Cardiac fibroblast (primary cell): ENCODE measurements at regions not wholly inside any gene's neighbourhood (a gene's known extent, or its start where the extent isn't known, plus 50 kb on each side); places are given as distances from the start of the nearest gene placed in this dataset.
"Not testable (repeated sequence)": the region's sequence is repeated elsewhere in the genome, so short reads cannot be mapped to it uniquely, and the experiment has no call there.

ENCODE experiments used
- DNase-seq, 2 donors: peaks; one replicate each; pipeline versions ENCODE4 v3.0.0 to v3.0.0-alpha.2; 2010; ENCODE audit warnings: low read depth in 2 of 2
- H3K4me3 ChIP-seq, 2 donors: replicated peaks in 1 of 2; 1 replicate in 1 of 2; 2 replicates in 1 of 2; pipeline ENCODE4 v1.5.1; 2011; ENCODE audit warnings: low read depth in 2 of 2, low read length in 2 of 2, mild to moderate bottlenecking in 2 of 2, moderate library complexity in 1 of 2
- TF ChIP-seq, protein P1 (sequence below): IDR thresholded peaks from one replicate; pipeline ENCODE4 v1.5.1; 2011; ENCODE audit warnings: low read depth, mild to moderate bottlenecking, low read length, inconsistent platforms

GRCh38 chr6:88512951-88513350 lies 346.8 kb upstream of the CNR1 start:
- DNase-seq, result no peak
- H3K4me3 ChIP-seq, result no peak overlapping the region
- TF ChIP-seq, protein P1, sequence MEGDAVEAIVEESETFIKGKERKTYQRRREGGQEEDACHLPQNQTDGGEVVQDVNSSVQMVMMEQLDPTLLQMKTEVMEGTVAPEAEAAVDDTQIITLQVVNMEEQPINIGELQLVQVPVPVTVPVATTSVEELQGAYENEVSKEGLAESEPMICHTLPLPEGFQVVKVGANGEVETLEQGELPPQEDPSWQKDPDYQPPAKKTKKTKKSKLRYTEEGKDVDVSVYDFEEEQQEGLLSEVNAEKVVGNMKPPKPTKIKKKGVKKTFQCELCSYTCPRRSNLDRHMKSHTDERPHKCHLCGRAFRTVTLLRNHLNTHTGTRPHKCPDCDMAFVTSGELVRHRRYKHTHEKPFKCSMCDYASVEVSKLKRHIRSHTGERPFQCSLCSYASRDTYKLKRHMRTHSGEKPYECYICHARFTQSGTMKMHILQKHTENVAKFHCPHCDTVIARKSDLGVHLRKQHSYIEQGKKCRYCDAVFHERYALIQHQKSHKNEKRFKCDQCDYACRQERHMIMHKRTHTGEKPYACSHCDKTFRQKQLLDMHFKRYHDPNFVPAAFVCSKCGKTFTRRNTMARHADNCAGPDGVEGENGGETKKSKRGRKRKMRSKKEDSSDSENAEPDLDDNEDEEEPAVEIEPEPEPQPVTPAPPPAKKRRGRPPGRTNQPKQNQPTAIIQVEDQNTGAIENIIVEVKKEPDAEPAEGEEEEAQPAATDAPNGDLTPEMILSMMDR, result no peak

DNA sequence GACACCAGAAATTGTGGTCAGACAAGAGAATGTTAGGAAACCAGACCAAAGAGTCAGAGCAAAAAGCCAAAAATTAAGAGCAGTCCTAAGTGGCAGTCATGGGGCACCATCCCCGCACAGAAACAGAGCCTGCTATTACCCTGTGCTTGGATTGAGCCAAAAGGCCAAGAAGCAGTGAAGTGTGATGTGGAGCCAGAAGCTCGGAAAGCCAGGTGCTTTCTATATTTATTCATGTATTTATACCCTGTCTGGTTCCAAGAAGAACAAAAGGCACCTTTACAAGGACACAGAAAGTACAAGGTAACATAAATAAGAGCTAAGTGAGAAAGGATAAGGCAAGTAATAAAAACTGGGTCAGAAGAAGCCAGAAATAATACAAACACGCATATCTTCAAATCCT lies 336.2 kb upstream of the CNR1 start:
- no peak overlapping the region for H3K4me3 ChIP-seq
- DNase-seq, result no peak
- TF ChIP-seq, protein P1, result no peak

DNA sequence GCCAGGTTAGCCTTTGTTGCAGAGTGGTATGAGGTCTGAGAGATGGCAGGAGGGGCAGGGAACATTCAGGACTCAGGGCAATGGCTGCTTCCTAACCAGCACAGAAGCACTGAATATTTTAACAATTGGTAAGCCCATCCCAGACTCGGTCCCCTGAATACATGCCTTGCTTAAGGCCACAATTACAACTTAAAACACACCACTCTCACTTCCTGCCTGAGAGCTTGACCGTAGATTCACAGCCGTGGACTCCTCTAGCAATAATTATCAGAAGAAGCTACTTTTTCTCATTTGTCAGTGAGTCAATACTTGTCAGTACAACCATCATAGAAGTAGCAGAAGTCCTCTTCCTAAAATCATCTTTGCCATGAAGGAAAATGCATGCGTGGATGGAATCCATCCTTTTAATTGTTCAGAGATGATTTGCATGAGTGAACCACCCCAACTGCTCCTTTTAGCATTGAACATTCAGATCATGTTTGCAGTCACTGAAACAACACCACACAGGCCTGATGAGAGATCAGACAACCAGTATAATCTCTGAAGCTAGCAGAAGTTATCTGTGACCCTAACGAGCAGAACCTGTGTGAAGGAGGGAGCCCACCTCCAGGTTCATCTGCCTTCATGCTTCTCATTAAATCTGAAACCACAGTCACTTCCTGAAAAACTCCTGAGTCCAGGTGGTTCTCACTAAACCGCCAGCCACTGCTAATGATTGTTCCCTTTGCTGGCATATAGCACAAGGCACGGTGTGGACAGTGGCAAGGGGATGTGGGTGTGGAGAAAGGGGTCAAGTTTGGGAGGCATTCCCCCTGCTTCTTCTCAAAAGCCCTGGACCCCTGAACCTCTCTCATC lies 333.9 kb upstream of the CNR1 start:
- no peak overlapping the region for H3K4me3 ChIP-seq
- no peak for DNase-seq
- TF ChIP-seq, protein P1, result no peak

DNA sequence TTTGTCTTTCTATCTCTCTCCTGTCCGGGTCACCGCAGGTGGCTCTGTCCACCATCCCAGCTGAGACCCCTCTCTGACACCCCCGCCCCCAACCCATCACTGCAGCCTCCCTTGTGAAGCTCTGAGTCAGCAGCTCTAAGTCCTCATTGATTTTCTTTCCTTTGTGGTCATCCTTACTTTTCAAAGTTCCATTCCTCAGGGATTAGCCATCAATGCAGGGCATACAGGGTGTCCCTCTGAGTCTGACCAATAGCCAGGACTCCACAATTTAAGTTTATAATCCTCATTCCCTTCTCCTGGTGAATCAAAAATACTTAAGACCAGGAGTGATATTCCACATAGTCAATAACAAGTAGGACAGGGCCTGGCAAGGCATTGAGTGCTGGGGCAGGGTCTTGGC lies 333.3 kb upstream of the CNR1 start:
- no peak for DNase-seq
- no peak overlapping the region for H3K4me3 ChIP-seq
- TF ChIP-seq, protein P1, result no peak

DNA sequence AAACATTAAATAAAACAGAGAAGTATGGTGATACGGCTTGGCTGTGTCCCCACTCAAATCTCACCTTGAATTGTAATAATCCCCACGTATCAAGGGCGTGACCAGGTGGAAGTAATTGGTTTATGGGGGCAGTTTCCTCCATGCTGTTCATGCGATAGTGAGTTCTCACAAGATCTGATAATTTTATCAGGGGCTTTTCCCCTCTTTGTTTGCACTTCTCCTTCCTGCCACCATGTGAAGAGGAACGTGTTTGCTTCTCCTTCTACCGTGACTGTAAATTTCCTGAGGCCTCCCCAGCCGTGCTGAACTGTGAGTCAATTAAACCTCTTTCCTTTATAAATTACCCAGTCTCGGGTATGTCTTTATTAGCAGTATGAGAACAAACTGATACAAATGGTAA lies 331.3 kb upstream of the CNR1 start:
- DNase-seq, H3K4me3 ChIP-seq: not testable (repeated sequence)

- TF ChIP-seq, protein P1, result no peak
- no peak overlapping the region for H3K4me3 ChIP-seq
- DNase-seq, result no peak
Observed at GRCh38 chr6:88494401-88495140, 328.4 kb upstream of the CNR1 start.

- TF ChIP-seq, protein P1, result no peak
- no peak for DNase-seq
Observed at GRCh38 chr6:88493717-88494116, 327.6 kb upstream of the CNR1 start.

More at GRCh38 chr6:88493717-88494116, 327.6 kb upstream of the CNR1 start:
- no peak overlapping the region for H3K4me3 ChIP-seq
